Vagina (tissue), 2 donors: ENCODE measurements at regions not wholly inside any gene's neighbourhood (a gene's known extent, or its start where the extent isn't known, plus 50 kb on each side); places are given as distances from the start of the nearest gene placed in this dataset.

ENCODE experiments used
- CTCF ChIP-seq, 3 experiments: fragments of 450-650 bp in 2 of 3; fragments of 200-600 bp in 1 of 3; sonication (generic) in 1 of 3; IDR thresholded peaks; one replicate each; pipeline ENCODE4 v1.5.1; 2017 to 2019; ENCODE audit warnings: antibody characterized with exemption in 3 of 3, mild to moderate bottlenecking in 2 of 3, moderate library complexity in 2 of 3
- POLR2A ChIP-seq, 2 donors: fragments of 450-650 bp; IDR thresholded peaks; one replicate each; pipeline ENCODE4 v1.6.1; 2017; ENCODE audit warnings: antibody characterized with exemption in 2 of 2, mild to moderate bottlenecking in 2 of 2, moderate library complexity in 2 of 2

GRCh38 chr20:60117065-60117464 lies 158.8 kb downstream of the CDH26 start:
- no peak for TF ChIP-seq CTCF (IDR thresholded peaks at IDR 0.05)
- TF ChIP-seq POLR2A (IDR thresholded peaks at IDR 0.05), result no peak
